ENCODE measurements at regions not wholly inside any gene's neighbourhood (a gene's known extent, or its start where the extent isn't known, plus 50 kb on each side); places are given as distances from the start of the nearest gene placed in this dataset.
"Not testable (repeated sequence)": the region's sequence is repeated elsewhere in the genome, so short reads cannot be mapped to it uniquely, and the experiment has no call there.

DNA sequence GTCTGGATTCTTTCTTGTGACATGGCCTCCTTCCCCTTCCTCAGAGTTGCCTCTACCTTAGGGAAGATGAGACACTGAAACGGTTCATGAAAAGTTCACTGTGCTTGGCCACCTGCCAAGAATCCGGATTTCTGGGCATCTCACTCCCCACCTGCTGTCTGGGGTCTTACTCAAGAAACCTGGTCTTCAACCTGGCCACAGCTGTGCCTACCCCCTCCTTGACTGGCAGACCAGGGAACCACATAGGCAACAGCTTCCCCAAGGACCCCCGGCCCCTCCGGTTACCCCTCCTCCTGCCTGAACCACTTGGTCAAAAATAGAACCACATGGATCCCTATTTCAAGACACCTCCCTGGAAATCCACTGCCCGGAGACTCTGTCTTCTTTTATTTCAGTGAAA lies 58.7 kb upstream of the NANOS1 start:
- DNase-seq (ENCODE audit: low spot score): no peak
- TF ChIP-seq, protein P1, sequence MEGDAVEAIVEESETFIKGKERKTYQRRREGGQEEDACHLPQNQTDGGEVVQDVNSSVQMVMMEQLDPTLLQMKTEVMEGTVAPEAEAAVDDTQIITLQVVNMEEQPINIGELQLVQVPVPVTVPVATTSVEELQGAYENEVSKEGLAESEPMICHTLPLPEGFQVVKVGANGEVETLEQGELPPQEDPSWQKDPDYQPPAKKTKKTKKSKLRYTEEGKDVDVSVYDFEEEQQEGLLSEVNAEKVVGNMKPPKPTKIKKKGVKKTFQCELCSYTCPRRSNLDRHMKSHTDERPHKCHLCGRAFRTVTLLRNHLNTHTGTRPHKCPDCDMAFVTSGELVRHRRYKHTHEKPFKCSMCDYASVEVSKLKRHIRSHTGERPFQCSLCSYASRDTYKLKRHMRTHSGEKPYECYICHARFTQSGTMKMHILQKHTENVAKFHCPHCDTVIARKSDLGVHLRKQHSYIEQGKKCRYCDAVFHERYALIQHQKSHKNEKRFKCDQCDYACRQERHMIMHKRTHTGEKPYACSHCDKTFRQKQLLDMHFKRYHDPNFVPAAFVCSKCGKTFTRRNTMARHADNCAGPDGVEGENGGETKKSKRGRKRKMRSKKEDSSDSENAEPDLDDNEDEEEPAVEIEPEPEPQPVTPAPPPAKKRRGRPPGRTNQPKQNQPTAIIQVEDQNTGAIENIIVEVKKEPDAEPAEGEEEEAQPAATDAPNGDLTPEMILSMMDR (IDR thresholded peaks at IDR 0.05; ENCODE audit: extremely low read depth, missing control alignments): no peak

DNA sequence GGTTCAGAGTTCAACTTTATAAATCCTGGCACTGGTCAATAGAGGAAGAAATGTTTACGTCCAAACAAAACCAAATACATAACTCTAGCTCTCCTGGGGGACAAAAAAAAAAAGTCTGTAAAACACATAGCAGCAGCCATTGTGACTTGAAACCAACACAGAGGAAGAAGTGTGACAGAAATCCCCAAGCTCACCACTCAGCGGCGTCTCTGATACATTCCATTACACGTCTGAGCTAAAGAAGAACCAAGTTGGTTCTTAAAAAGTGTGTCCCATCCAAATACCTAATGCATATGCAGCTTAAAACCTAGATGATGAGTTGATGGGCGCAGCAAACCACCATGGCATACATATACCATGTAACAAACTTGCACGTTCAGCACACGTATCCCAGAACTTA lies 58.3 kb upstream of the NANOS1 start:
- DNase-seq (ENCODE audit: low spot score): no peak
- TF ChIP-seq, protein P1 (IDR thresholded peaks at IDR 0.05; ENCODE audit: extremely low read depth, missing control alignments): no peak

DNA sequence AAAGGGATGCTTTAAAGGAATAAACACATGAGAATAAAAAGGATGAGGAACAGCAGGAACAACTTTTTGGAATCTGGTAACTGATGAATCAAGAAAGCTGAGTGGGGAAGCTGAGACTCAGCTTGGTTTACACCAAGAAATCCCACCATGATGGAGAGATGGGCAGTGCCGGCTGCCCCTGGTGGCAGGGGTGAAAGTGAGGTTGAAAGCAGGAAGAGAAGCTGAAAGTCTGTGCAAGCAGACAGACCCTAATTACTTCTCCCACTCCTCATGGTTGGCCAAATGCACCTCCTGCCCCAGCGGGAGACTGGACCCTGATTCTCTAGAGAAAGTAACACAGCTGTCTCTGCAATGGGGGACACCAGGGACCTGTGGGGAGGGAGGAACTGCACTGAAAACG lies 57.6 kb upstream of the NANOS1 start:
- TF ChIP-seq, protein P1 (IDR thresholded peaks at IDR 0.05; ENCODE audit: extremely low read depth, missing control alignments): no peak
- DNase-seq (ENCODE audit: low spot score): no peak

DNA sequence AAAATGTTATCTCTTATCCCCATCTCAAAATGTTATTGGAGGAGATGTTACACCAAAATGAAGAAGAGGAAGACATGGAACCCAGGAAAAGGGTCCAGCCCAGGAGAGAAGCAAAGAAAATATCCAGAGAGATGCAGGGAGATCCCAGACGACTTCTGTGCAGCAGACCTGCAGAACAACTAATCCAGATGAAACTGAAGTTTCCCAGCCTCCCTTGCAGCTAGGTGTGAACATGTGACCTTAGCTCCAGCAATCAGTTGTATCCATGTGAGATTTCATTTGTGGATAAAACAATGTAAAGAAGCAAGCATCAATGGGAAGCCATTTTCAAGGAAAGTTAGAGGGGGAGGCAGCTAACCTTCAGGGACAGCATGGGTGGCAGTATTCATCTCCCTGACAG lies 55.8 kb upstream of the NANOS1 start:
- TF ChIP-seq, protein P1 (IDR thresholded peaks at IDR 0.05; ENCODE audit: extremely low read depth, missing control alignments): no peak
- no peak for DNase-seq (ENCODE audit: low spot score)

DNA sequence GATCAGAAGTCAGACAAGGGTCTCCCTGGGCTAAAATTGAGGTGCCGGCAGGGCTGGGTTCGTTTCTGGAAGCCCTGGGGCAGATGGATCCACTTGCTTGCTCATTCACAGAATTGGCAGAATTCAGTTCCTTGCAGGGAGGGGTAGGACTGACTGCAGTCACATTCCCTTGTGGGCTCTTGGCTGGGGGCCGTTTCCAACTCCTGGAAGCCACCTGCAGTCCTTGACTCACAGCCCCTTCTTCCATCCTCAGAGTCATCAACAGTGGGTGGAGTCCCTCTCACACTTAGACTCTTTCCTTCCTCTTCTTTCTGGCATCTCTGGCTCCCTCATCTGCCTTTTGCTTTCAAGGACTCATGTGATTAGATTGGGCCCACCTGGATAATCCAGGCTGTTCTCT lies 54.6 kb upstream of the NANOS1 start:
- DNase-seq (ENCODE audit: low spot score): no peak
- TF ChIP-seq, protein P1 (IDR thresholded peaks at IDR 0.05; ENCODE audit: extremely low read depth, missing control alignments): no peak

DNA sequence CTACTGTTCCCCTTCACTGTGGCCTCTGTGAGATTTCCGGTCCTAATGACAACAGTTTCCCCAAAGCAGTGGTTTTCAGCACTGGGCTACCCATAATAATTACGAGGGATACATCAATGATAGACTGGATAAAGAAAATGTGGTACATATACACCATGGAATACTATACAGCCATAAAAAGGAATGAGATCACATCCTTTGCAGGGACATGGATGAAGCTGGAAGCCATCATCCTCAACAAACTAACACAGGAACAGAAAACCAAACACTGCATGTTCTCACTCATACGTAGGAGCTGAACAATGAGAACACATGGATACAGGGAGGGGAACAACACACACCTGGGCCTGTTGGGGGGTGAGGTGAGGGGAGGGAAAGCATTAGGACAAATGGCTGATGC lies 53.3 kb upstream of the NANOS1 start:
- DNase-seq (ENCODE audit: low spot score): not testable (repeated sequence)

DNA sequence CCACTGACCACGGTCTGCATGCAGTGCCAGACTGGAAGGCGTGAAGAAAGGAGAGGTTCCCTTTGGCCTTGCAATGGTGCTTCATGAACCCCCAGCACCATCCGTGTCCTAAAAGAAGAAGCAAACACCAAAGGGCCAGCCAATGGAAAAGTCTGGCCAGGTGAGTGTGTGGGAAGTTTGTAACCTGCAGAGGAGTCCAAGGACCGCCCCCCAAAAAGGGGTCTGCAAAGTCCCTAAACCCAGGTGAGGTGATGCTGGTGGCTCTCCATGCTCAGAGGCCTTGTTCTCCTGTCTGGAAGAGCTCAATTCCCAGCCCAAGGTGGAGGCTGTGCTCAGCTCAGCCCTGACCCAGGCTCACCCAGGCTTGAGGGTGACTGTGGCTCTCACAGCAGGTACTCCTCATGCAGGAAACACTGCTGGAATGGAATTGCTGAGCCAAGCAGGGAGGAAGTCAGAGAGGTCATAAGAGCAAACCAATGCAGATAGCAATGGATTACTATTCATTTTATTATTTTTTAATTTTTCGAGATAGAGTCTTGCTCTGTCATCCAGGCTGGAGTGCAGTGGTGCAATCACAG lies 52.4 kb upstream of the NANOS1 start:
- DNase-seq (ENCODE audit: low spot score): no peak

DNA sequence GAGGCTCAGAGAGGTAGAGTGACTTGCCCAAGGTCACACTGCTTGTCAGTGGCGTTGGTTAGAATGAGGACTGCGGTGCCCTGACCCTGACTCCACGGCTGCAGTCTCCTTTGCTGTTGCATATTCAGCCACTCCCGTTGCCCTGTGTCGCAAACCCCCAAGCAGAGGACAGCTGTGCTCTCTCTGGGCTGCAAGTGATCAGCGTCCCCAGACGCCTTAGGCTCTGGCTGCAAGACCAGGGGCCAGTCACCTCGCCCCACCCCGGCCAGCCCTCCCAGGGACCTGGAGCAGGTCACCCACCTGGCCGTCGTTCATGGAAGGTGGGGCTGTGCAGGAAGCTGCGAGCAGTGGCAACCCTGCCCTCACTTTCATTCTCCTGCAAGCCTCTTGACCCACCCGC lies 51.7 kb upstream of the NANOS1 start:
- TF ChIP-seq, protein P1 (IDR thresholded peaks at IDR 0.05; ENCODE audit: extremely low read depth, missing control alignments): no peak
- no peak for DNase-seq (ENCODE audit: low spot score)

More for the DNA sequence above, 52.4 kb upstream of the NANOS1 start:
- TF ChIP-seq, protein P1 (IDR thresholded peaks at IDR 0.05; ENCODE audit: extremely low read depth, missing control alignments): no peak

All from GM20000 (cell line).